GM12878 (cell line): ENCODE measurements at regions not wholly inside any gene's neighbourhood (a gene's known extent, or its start where the extent isn't known, plus 50 kb on each side); places are given as distances from the start of the nearest gene placed in this dataset.

Experiments used
- ATAC-seq: fragments of 200-7000 bp; cut with Tn5 transposase; 3 replicates; pipeline ENCODE4 v1.9.1; 2020; ENCODE audit warnings: mild to moderate bottlenecking, moderate library complexity
- BruUV-seq: library from RNA; stranded (reverse); fragments of 400-500 nt; replicated peaks from 2 replicates; lab custom pipeline; 2021; lab: Mats Ljungman, UMichigan
- CTCF ChIA-PET: fragments of 300-600 bp; sonication (Branson Sonifier 250); formaldehyde crosslinking; extraction: SDS; loops from one replicate; lab custom pipeline; 2021; ENCODE audit warnings: inconsistent platforms; lab: Yijun Ruan, JAX
- POLR2A ChIA-PET: fragments of 350-600 bp; formaldehyde crosslinking; extraction: SDS; loops from one replicate; lab custom pipeline; 2021; ENCODE audit warnings: inconsistent platforms; lab: Charles Lee
- RAD21 ChIA-PET: fragments of 300-600 bp; sonication (Branson Sonifier 250); formaldehyde crosslinking; loops from one replicate; lab custom pipeline; 2023; ENCODE audit warnings: antibody characterized with exemption; ENCODE audit not compliant: unreplicated experiment; lab: Charles Lee
- SMC1A ChIA-PET: fragments of 300-600 bp; sonication (Branson Sonifier 250); formaldehyde crosslinking; loops from one replicate; lab custom pipeline; 2023; ENCODE audit not compliant: unreplicated experiment, uncharacterized antibody; lab: Charles Lee
- DNase-seq: peaks from one replicate; pipeline ENCODE4 v3.0.0-alpha.2; 2011; ENCODE audit warnings: low read depth, low spot score
- FAIRE-seq: peaks from 3 replicates; lab custom pipeline; 2011; peaks lifted over from hg19 to GRCh38; lab: Jason Lieb, UNC
- H2AFZ ChIP-seq: 2 replicates; pipeline ENCODE4 v1.6.0; 2011; ENCODE audit warnings: low read depth, low read length, control low read depth; ENCODE audit not compliant: control insufficient read depth
- H3K27ac ChIP-seq: 2 replicates; pipeline ENCODE4 v1.5.1; 2011; ENCODE audit warnings: control low read depth; ENCODE audit not compliant: control insufficient read depth, insufficient read depth
- H3K27me3 ChIP-seq, 2 experiments: replicated peaks in 1 of 2; 2 replicates each; pipeline versions ENCODE4 v1.6.0 to v1.6.1; 2011; ENCODE audit warnings: low read length in 1 of 2; ENCODE audit not compliant: control insufficient read depth in 2 of 2, insufficient read depth in 2 of 2
- H3K36me3 ChIP-seq, 2 experiments: 2 replicates each; pipeline ENCODE4 v1.5.1; 2011; ENCODE audit warnings: low read length in 1 of 2; ENCODE audit not compliant: control insufficient read depth in 2 of 2, insufficient read depth in 2 of 2
- H3K4me1 ChIP-seq: 2 replicates; pipeline ENCODE4 v1.6.1; 2011; ENCODE audit warnings: mild to moderate bottlenecking, low read length, moderate library complexity, mixed read lengths; ENCODE audit not compliant: control insufficient read depth, insufficient read depth
- H3K4me2 ChIP-seq: 2 replicates; pipeline ENCODE4 v1.6.0; 2011; ENCODE audit warnings: control low read depth; ENCODE audit not compliant: control insufficient read depth, insufficient read depth
- H3K4me3 ChIP-seq: fragments of 200-600 bp; sonication (generic); 2 replicates; pipeline ENCODE4 v1.5.1; 2016
- H3K79me2 ChIP-seq: 2 replicates; pipeline ENCODE4 v1.6.0; 2011; ENCODE audit warnings: low read length; ENCODE audit not compliant: control insufficient read depth, insufficient read depth
- H3K9ac ChIP-seq: 2 replicates; pipeline ENCODE4 v1.8.0; 2011; ENCODE audit warnings: low read length, control low read depth, mixed read lengths; ENCODE audit not compliant: control insufficient read depth, insufficient read depth
- H3K9me3 ChIP-seq: replicated peaks from 3 replicates; pipeline ENCODE4 v1.5.1; 2011; ENCODE audit warnings: mild to moderate bottlenecking, low read length; ENCODE audit not compliant: control insufficient read depth, insufficient read depth
- H4K20me1 ChIP-seq: 2 replicates; pipeline ENCODE4 v1.6.0; 2011; ENCODE audit not compliant: control insufficient read depth, insufficient read depth
- EP300 ChIP-seq, 2 experiments: fragments of 150-350 bp in 1 of 2; IDR thresholded peaks; 2 replicates each; pipeline ENCODE4 v1.6.1; 2011 to 2012; ENCODE audit warnings: low read depth in 2 of 2, low read length in 2 of 2, borderline replicate concordance in 1 of 2, improper control_type of control experiment in 1 of 2, inconsistent platforms in 1 of 2; ENCODE audit not compliant: control insufficient read depth in 1 of 2
- FOXM1 ChIP-seq: IDR thresholded peaks from 2 replicates; pipeline ENCODE4 v1.6.1; 2012; ENCODE audit warnings: low read depth, mild to moderate bottlenecking, inconsistent platforms, low read length, moderate library complexity
- HDAC6 ChIP-seq: fragments of 200-600 bp; sonication (generic); IDR thresholded peaks from one replicate; pipeline ENCODE4 v1.8.0; 2017; ENCODE audit warnings: antibody characterized with exemption; ENCODE audit not compliant: unreplicated experiment
- NKRF ChIP-seq: fragments of 450-650 bp; conservative IDR thresholded peaks from 2 replicates; pipeline ENCODE4 v1.6.1; 2017; ENCODE audit warnings: mild to moderate bottlenecking, moderate library complexity
- NR2C1 ChIP-seq: fragments of 450-650 bp; IDR thresholded peaks from 2 replicates; pipeline ENCODE4 v1.6.1; 2017; ENCODE audit warnings: antibody characterized with exemption, mild to moderate bottlenecking, moderate library complexity
- NR2F1 ChIP-seq: fragments of 450-650 bp; conservative IDR thresholded peaks from 2 replicates; pipeline ENCODE4 v1.6.1; 2017; ENCODE audit warnings: mild to moderate bottlenecking
- RELA ChIP-seq: fragments of 450-650 bp; IDR thresholded peaks from 2 replicates; pipeline ENCODE4 v1.8.0; 2014; ENCODE audit warnings: borderline replicate concordance; ENCODE audit not compliant: partially characterized antibody
- USF1 ChIP-seq: IDR thresholded peaks from 2 replicates; pipeline ENCODE4 v1.6.1; 2011; ENCODE audit warnings: borderline replicate concordance, low read depth, mild to moderate bottlenecking, moderate library complexity, mixed read lengths, low read length; ENCODE audit not compliant: insufficient read depth; ENCODE audit errors: extremely low read length
- ZBTB40 ChIP-seq: fragments of 450-650 bp; IDR thresholded peaks from 2 replicates; pipeline ENCODE4 v1.6.1; 2016; ENCODE audit warnings: mild to moderate bottlenecking, moderate library complexity, borderline replicate concordance
- WGBS: methylation state at CpG from one replicate; pipeline ENCODE4 v1.1.6; 2016; ENCODE audit warnings: low lambda C conversion rate; ENCODE audit not compliant: insufficient replicate concordance, insufficient coverage; ENCODE audit errors: missing lambda C conversion rate; 5-methylcytosine and 5-hydroxymethylcytosine counted together
- in situ Hi-C: fragments of 300-500 bp; cut with MboI; formaldehyde crosslinking; loops from 9 replicates; pipeline ENCODE4 v1.14.3; 2018; ENCODE audit warnings: mixed read lengths
- intact Hi-C: fragments of 100-400 bp; cut with micrococcal nuclease; formaldehyde crosslinking; loops from one replicate; pipeline ENCODE4 v1.14.2; 2022; ENCODE audit not compliant: unreplicated experiment

GRCh38 chr12:30014991-30015390 is 231.2 kb upstream of the TMTC1 start:
- no TSS peak for BruUV-seq
- WGBS = 35% methylated on average over 1 of the region's 1 CpG
- SMC1A ChIA-PET = interaction anchor here (0.6 kb wide), 1 partner anchor 82 kb away, joined by 3 read pairs; no protein-coding TSS in a partner anchor

More at GRCh38 chr12:30014991-30015390, 231.2 kb upstream of the TMTC1 start:
- H3K9ac ChIP-seq = no peak overlapping the region
- H3K4me3 ChIP-seq = no peak overlapping the region
- no peak overlapping the region for H3K27ac ChIP-seq
- no peaks in the 10 kb centered on the region for H3K27me3 ChIP-seq
- POLR2A ChIA-PET = no interaction called here
- TF ChIP-seq RELA = no peak
- TF ChIP-seq NKRF = no peak
- TF ChIP-seq USF1 = no peak
- no peak for TF ChIP-seq HDAC6
- TF ChIP-seq FOXM1 = no peak
- TF ChIP-seq NR2C1 = no peak
- TF ChIP-seq NR2F1 = no peak
- TF ChIP-seq ZBTB40 = no peak
- no peak for TF ChIP-seq EP300 (IDR thresholded peaks at IDR 0.05; ENCODE audit: borderline replicate concordance in 1 of 2, control insufficient read depth in 1 of 2, low read depth in 2 of 2, low read length in 2 of 2)
- no peak overlapping the region for H2AFZ ChIP-seq
- no peaks in the 10 kb centered on the region for H3K36me3 ChIP-seq
- H3K79me2 ChIP-seq = no peaks in the 10 kb centered on the region
- H3K4me2 ChIP-seq = no peak overlapping the region
- FAIRE-seq (no peak), DNase-seq (no peak), ATAC-seq (no peak)
- H4K20me1 ChIP-seq = no peaks in the 10 kb centered on the region
- CTCF ChIA-PET = no interaction called here
- RAD21 ChIA-PET = no interaction called here
- in situ Hi-C loops (no loop called here), intact Hi-C loops (no loop called here)
- no peaks in the 10 kb centered on the region for H3K9me3 ChIP-seq
- H3K4me1 ChIP-seq = no peaks in the 10 kb centered on the region
